COLO668 (cell line): ENCODE measurements at regions not wholly inside any gene's neighbourhood (a gene's known extent, or its start where the extent isn't known, plus 50 kb on each side); places are given as distances from the start of the nearest gene placed in this dataset.
"Not testable (repeated sequence)": the region's sequence is repeated elsewhere in the genome, so short reads cannot be mapped to it uniquely, and the experiment has no call there.

Source experiments
- DNase-seq: peaks from one replicate; lab custom pipeline; 2025; ENCODE audit not compliant: unreplicated experiment; lab: John Stamatoyannopoulos, UW

- not testable (repeated sequence) for DNase-seq
These were observed 54.4 kb upstream of the MUCL1 start for GRCh38 chr12:54799966-54800365.

GRCh38 chr12:54798651-54799050 lies 55.7 kb upstream of the MUCL1 start:
- no peak for DNase-seq

- no peak for DNase-seq
These were observed 57.3 kb upstream of the MUCL1 start for GRCh38 chr12:54796991-54797390.

GRCh38 chr12:54795644-54796043 lies 58.7 kb upstream of the MUCL1 start:
- no peak for DNase-seq

- no peak for DNase-seq
These were observed 68.2 kb upstream of the MUCL1 start for GRCh38 chr12:54786081-54786480.

GRCh38 chr12:54784115-54784514 lies 70.2 kb upstream of the MUCL1 start:
- DNase-seq: no peak

- DNase-seq: not testable (repeated sequence)
These were observed 77.3 kb upstream of the MUCL1 start for GRCh38 chr12:54777031-54777430.

- DNase-seq: no peak
These were observed 80.7 kb upstream of the MUCL1 start for GRCh38 chr12:54773593-54773992.

GRCh38 chr12:54765652-54766051 lies 88.7 kb upstream of the MUCL1 start:
- DNase-seq: no peak

GRCh38 chr12:54762390-54762789 lies 91.9 kb upstream of the MUCL1 start:
- no peak for DNase-seq

- DNase-seq: peak; percentile 3
These were observed 94.6 kb upstream of the MUCL1 start for GRCh38 chr12:54759751-54760150.

GRCh38 chr12:54751493-54751892 lies 102.8 kb upstream of the MUCL1 start:
- DNase-seq: no peak

GRCh38 chr12:54749191-54749818 lies 101.1 kb upstream of the DCD start:
- peak; percentile 6 for DNase-seq

- DNase-seq: no peak
These were observed 96.4 kb upstream of the DCD start for GRCh38 chr12:54744590-54744989.

- DNase-seq: no peak
These were observed 92.7 kb upstream of the DCD start for GRCh38 chr12:54740882-54741281.

GRCh38 chr12:54736549-54736948 lies 88.4 kb upstream of the DCD start:
- no peak for DNase-seq

GRCh38 chr12:54734196-54734950 lies 86.2 kb upstream of the DCD start:
- no peak for DNase-seq

- no peak for DNase-seq
These were observed 77.2 kb upstream of the DCD start for GRCh38 chr12:54725233-54725843.

- DNase-seq: no peak
These were observed 75.5 kb upstream of the DCD start for GRCh38 chr12:54723379-54724256.

GRCh38 chr12:54721312-54721711 lies 73.1 kb upstream of the DCD start:
- DNase-seq: no peak

GRCh38 chr12:54719691-54720090 lies 71.5 kb upstream of the DCD start:
- no peak for DNase-seq
